ENCODE measurements at regions not wholly inside any gene's neighbourhood (a gene's known extent, or its start where the extent isn't known, plus 50 kb on each side); places are given as distances from the start of the nearest gene placed in this dataset.
"Not testable (repeated sequence)": the region's sequence is repeated elsewhere in the genome, so short reads cannot be mapped to it uniquely, and the experiment has no call there.

DNA sequence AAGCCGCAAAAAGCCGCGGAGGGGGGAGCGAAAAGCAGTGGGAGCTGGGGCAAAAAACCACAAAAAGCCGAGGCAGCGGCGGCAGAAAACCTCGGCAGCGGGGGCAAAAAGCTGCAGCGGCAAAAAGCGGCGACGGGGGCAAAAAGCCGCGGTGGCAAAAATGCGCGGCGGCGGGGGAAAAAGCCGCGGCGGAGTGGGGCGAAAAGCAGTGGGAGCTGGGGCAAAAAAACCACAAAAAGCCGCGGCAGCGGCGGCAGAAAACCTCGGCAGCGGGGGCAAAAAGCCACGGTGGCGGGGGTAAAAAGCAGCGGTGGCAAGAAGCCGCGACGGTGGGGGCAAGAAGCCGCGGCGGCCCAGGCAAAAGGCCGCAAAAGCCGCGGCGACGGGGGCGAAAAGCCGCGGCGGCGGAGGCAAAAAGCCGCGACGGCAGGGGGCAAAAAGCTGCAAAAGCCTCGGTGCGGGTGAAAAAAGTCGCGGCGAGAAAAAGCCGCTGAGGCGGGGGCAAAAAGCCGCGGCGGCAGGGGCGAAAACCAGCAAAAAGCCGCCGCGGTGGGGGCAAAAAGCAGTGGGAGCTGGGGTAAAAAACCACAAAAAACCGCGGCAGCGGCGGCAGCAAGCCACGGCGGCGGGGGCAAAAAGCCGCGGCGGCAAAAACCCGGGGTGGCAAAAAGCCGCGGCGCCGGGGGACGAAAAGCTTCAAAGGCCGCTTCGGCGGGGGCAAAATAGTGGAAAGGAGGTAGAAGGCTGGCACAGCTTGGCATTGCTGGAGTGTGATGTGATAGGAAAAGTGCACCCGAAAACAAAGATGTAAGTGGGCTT lies 135.9 kb downstream of the ZNF92 start:
- no peak for ATAC-seq (ENCODE audit: insufficient number of reproducible peaks, low FRiP score, low read depth)
- Histone ChIP-seq H3K4me1 (ENCODE audit: control insufficient read depth in 1 of 2, low read depth in 2 of 2) (peaks cover 0 to 15% of the 10 kb centered on the region in 2 donors), H3K27me3 (replicated peaks; ENCODE audit: insufficient read depth) (peaks cover 3% of the 10 kb centered on the region), H3K4me3 (peak overlapping the region; percentile 69), H3K27ac (no peak overlapping the region), H3K9me3 (no peaks in the 10 kb centered on the region), H3K36me3 (no peaks in the 10 kb centered on the region)
- TF ChIP-seq CTCF (IDR thresholded peaks at IDR 0.05) = no peak
- DNase-seq (ENCODE audit: low spot score) = no peak

DNA sequence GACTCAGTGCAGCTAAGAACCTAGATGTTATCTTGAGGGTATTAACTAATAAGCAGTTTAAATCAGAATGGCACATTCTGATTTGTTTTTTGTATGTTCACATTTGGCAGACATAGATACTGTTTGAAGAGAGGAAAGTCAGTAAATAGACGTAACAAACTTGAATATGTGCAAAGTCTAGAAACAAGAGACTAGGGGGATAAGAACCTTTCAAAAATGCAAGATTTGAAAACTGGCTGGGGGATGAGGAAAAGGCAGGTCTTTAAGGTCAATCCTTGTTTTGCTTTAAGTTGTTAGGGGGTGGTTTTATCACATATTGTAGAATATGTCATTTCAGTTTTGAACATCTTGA lies 136.5 kb downstream of the ZNF92 start:
- H3K27me3 ChIP-seq (replicated peaks; ENCODE audit: insufficient read depth); H3K9me3 ChIP-seq; ATAC-seq (ENCODE audit: insufficient number of reproducible peaks, low FRiP score, low read depth); H3K36me3 ChIP-seq; DNase-seq (ENCODE audit: low spot score); H3K27ac ChIP-seq: not testable (repeated sequence)
- H3K4me3 ChIP-seq = peak overlapping the region; percentile 69
- peaks cover 0 to 15% of the 10 kb centered on the region in 2 donors for H3K4me1 ChIP-seq (ENCODE audit: control insufficient read depth in 1 of 2, low read depth in 2 of 2)

- not testable (repeated sequence) for H3K27ac ChIP-seq; ATAC-seq (ENCODE audit: insufficient number of reproducible peaks, low FRiP score, low read depth)
These were observed 146.1 kb downstream of the ZNF92 start for GRCh38 chr7:65519751-65520150.

GRCh38 chr7:65545465-65546161 lies 172.0 kb downstream of the ZNF92 start:
- H3K4me3 ChIP-seq; H3K27me3 ChIP-seq (replicated peaks; ENCODE audit: insufficient read depth); ATAC-seq (ENCODE audit: insufficient number of reproducible peaks, low FRiP score, low read depth); H3K9me3 ChIP-seq; H3K27ac ChIP-seq; H3K36me3 ChIP-seq; DNase-seq (ENCODE audit: low spot score); H3K4me1 ChIP-seq (ENCODE audit: control insufficient read depth in 1 of 2, low read depth in 2 of 2): not testable (repeated sequence)

More at GRCh38 chr7:65519751-65520150, 146.1 kb downstream of the ZNF92 start:
- H3K4me3 ChIP-seq; H3K4me1 ChIP-seq (ENCODE audit: control insufficient read depth in 1 of 2, low read depth in 2 of 2); H3K9me3 ChIP-seq; DNase-seq (ENCODE audit: low spot score); H3K27me3 ChIP-seq (replicated peaks; ENCODE audit: insufficient read depth); H3K36me3 ChIP-seq: not testable (repeated sequence)

DNA sequence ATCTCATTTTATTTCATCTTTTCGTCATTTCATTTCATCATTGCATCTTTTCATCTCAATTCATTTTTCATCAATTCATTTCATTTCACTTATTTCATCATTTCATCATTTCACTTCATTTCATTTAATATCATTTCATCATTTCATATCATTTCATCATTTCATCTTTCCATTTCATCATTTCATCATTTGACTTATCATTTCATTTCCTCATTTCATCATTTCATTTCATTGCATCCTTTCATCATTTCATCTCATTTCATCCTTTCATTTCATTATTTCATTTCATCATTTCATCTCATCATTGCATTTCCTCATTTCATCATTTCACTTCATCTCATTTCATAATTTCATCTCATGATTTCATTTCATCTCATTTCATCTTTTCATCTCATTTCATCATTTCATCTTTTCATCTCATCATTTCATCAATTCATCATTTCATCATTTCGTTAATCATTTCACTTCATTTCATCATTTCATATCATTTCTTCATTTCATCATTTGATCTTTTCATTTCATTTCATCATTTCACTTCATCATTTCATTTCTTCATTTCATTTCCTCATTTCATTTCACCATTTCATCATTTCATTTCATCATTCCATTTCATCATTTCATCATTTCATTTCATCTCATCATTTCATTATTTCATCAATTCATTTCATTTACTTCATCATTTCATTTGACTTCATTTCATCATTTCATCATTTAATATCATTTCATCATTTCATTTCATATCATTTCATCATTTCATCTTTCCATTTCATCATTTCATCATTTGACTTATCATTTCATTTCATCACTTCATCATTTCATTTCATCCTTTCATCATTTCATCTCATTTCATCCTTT lies 176.2 kb downstream of the ZNF92 start:
- H3K9me3 ChIP-seq; H3K27ac ChIP-seq; H3K27me3 ChIP-seq (replicated peaks; ENCODE audit: insufficient read depth); ATAC-seq (ENCODE audit: insufficient number of reproducible peaks, low FRiP score, low read depth); H3K4me1 ChIP-seq (ENCODE audit: control insufficient read depth in 1 of 2, low read depth in 2 of 2); DNase-seq (ENCODE audit: low spot score); H3K36me3 ChIP-seq; H3K4me3 ChIP-seq: not testable (repeated sequence)

GRCh38 chr7:65550444-65550809 lies 176.8 kb downstream of the ZNF92 start:
- not testable (repeated sequence) for H3K27me3 ChIP-seq (replicated peaks; ENCODE audit: insufficient read depth); H3K27ac ChIP-seq; H3K36me3 ChIP-seq; H3K9me3 ChIP-seq; H3K4me1 ChIP-seq (ENCODE audit: control insufficient read depth in 1 of 2, low read depth in 2 of 2); DNase-seq (ENCODE audit: low spot score); H3K4me3 ChIP-seq; ATAC-seq (ENCODE audit: insufficient number of reproducible peaks, low FRiP score, low read depth)

DNA sequence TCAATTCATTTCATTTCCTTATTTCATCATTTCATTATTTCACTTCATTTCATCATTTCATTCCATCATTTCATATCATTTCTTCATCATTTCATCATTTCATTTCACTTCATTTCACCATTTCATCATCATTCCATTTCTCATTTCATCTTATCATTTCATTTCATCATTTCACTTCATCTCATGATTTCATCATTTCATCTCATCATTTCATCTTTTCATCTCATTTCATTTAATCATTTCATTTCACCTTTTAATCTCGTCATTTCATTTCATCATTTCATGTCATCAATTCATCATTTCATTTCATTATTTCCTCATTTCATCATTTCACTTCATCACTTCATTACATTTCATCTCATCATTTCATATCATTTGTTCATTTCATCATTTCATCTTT lies 177.4 kb downstream of the ZNF92 start:
- not testable (repeated sequence) for H3K36me3 ChIP-seq; H3K4me3 ChIP-seq; DNase-seq (ENCODE audit: low spot score); ATAC-seq (ENCODE audit: insufficient number of reproducible peaks, low FRiP score, low read depth); H3K27me3 ChIP-seq (replicated peaks; ENCODE audit: insufficient read depth); H3K27ac ChIP-seq; H3K9me3 ChIP-seq; H3K4me1 ChIP-seq (ENCODE audit: control insufficient read depth in 1 of 2, low read depth in 2 of 2)

- DNase-seq (ENCODE audit: low spot score); H3K27me3 ChIP-seq (replicated peaks; ENCODE audit: insufficient read depth); H3K4me1 ChIP-seq (ENCODE audit: control insufficient read depth in 1 of 2, low read depth in 2 of 2); H3K36me3 ChIP-seq; ATAC-seq (ENCODE audit: insufficient number of reproducible peaks, low FRiP score, low read depth); H3K27ac ChIP-seq; H3K4me3 ChIP-seq; H3K9me3 ChIP-seq: not testable (repeated sequence)
These were observed 181.2 kb downstream of the ZNF92 start for GRCh38 chr7:65554553-65555476.

DNA sequence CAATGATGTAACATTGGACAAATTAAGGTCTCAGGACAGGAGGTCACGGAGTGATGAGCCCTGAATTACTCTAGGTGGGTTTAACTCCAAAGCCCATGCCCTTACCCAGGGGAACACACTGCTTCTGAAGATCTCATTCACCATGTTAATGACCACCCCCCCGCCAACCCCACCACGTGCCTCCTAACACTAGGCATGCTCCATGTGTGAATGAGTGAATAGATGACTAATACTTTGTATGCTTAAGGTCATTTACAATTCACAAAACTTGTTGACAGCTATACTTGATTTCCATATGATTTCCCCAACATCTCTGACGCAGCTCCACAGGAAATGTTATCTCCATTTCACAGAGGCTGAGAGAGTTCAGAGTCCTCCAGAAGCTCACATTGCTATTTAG lies 184.9 kb downstream of the ZNF92 start:
- not testable (repeated sequence) for H3K9me3 ChIP-seq; ATAC-seq (ENCODE audit: insufficient number of reproducible peaks, low FRiP score, low read depth); H3K4me3 ChIP-seq; H3K27me3 ChIP-seq (replicated peaks; ENCODE audit: insufficient read depth); H3K36me3 ChIP-seq; H3K4me1 ChIP-seq (ENCODE audit: control insufficient read depth in 1 of 2, low read depth in 2 of 2); H3K27ac ChIP-seq
- DNase-seq (ENCODE audit: low spot score) = peak; percentile 1

- H3K27ac ChIP-seq; H3K4me1 ChIP-seq (ENCODE audit: control insufficient read depth in 1 of 2, low read depth in 2 of 2); H3K36me3 ChIP-seq; DNase-seq (ENCODE audit: low spot score); H3K4me3 ChIP-seq; ATAC-seq (ENCODE audit: insufficient number of reproducible peaks, low FRiP score, low read depth); H3K27me3 ChIP-seq (replicated peaks; ENCODE audit: insufficient read depth); H3K9me3 ChIP-seq: not testable (repeated sequence)
These were observed 188.2 kb downstream of the ZNF92 start for GRCh38 chr7:65561786-65562372.
